Dermis blood vessel endothelial cell (primary cell): ENCODE measurements at regions not wholly inside any gene's neighbourhood (a gene's known extent, or its start where the extent isn't known, plus 50 kb on each side); places are given as distances from the start of the nearest gene placed in this dataset.
A peak's percentile ranks its signal among the peaks of the same experiment; 100 is the strongest.
"Not testable (repeated sequence)": the region's sequence is repeated elsewhere in the genome, so short reads cannot be mapped to it uniquely, and the experiment has no call there.

ENCODE experiments used
- DNase-seq: peaks from one replicate; pipeline ENCODE4 v3.0.0; 2010

DNA sequence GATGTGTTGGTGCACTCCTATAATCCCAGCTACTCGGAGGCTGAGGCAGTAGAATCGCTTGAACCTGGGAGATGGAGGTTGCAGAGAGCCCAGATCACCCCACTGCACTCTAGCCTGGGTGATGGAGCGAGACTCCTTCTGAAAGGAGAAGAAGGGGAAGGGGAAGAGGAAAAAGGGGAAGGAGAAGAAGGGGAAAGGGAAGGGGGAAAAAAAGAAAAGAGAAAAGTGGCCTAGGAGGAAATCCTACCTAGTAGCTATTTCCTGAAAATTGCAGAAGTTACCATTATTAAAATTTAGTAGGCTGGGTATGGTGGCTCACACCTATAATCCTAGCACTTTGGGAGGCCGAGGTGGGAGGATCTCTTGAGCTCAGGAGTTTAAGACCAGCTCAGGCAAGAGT, 67.4 kb downstream of the ARRDC3 start:
- no peak for DNase-seq

- peak; percentile 90 for DNase-seq
Measured at GRCh38 chr5:91313757-91314673, 69.1 kb downstream of the ARRDC3 start.

GRCh38 chr5:91312698-91313097, 70.4 kb downstream of the ARRDC3 start:
- DNase-seq, result peak; percentile 6

DNA sequence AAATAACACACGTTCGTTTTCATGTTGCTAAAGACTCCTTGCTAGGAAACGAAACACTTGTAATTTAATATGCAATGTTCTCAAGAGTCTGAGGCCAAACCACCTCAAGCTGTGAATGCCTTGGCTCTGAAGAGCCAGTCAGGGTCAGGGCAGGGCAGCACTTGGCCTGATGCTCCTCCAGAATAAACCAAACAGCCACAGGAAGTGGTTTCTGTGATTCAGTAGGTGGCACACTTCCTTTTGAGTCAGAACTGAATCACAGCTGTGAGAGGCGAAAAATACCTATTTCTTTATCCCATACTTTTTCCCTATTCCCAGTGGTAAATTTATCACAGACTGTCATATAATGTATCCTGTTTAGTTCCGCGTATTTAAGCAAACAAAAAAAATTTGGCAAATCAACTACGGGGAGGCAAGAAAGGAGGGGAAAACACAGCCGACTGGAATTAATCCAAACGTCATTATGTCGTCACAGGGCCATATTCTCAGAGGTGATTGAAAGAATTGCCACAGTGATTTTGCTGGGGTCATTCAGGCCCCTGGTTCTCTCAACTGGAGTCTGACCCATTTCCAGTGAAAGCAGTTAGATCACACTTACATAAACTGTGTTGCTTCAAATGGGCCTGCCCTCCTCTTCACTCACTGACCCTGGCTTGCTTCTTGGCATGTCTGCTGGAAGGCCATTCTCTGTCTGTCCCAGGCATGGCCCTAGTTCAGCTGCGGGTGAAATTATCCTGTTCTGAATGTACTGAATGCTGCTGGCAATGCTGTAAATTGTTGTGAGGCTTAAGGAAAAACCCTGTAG, 71.2 kb downstream of the ARRDC3 start:
- peak; percentile 96 for DNase-seq

GRCh38 chr5:91311168-91311696, 71.9 kb downstream of the ARRDC3 start:
- DNase-seq, result no peak

DNA sequence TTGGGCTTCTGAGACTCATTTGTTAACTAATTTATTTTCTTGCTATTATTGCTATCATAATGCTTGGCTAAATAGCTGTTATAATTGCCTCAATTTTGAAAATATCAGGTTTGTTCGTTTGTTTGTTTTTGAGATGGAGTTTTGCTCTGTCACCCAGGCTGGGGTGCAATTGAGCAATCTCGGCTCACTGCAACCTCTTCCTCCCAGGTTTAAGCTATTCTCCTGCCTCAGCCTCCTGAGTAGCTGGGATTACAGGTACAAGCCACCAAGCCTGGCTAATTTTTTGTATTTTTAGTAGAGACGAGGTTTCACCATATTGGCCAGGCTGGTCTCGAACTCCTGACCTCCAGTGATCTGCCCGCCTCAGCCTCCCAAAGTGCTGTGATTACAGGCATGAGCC, 75.0 kb downstream of the ARRDC3 start:
- DNase-seq, result not testable (repeated sequence)

- DNase-seq, result no peak
Measured at GRCh38 chr5:91307048-91307447, 76.1 kb downstream of the ARRDC3 start.

DNA sequence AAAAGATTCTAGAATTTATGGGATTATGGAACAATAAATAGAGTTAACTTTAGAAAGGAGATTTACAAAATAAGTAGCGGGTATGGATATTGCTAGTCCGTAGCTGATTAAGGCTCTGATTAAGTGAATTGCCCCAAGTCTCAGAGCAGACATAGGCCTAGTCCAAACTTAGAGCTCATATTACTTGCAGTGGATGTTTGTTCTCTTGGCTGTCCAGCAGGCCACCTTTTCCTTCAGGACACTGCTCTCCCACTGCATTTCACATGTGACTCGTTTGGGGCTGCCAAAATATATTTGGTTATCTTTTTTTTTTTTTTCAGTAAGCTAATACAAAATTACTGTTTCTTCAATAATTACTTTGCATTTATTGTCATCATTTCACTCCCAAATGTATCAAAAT, 76.6 kb downstream of the ARRDC3 start:
- no peak for DNase-seq

DNA sequence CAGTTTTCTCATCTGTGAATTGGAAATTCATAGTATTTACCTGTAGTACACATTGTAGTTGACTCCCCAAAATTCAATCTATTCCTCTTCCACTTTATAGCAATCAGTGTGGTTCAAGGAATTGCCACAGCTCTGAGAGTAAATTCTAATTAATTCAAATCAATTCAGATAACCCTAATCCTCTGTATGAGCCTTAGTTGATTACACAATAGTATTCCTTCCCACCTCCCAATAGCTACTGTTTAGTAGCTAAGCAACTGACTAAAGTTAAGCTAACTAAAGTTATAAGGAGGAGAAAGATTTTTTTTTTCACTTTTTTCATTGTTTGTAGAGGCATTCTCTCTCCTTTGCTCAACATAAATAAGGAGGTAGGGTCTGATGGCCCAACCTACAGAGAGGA, 77.5 kb downstream of the ARRDC3 start:
- no peak for DNase-seq

- DNase-seq, result not testable (repeated sequence)
Measured at GRCh38 chr5:91304015-91304414, 79.1 kb downstream of the ARRDC3 start.

DNA sequence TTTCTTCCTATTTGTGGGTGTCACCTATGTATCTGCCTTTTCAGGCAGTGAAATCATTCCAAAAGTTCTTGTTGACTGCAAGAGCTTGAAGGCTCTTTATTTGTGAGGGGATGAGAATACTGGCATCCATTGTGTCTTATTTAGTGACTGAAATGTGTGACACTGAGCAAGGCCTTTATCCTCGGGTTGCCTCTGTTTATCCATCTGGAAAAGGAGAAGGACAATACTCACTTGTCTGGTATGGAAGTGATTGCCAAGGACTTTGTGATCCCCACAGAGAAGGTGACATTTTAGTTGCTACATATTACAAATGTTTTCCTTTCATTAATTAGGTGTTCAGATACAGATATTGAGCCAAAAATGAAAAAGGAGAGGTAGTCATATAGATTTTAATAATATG, 80.2 kb downstream of the ARRDC3 start:
- DNase-seq, result no peak

GRCh38 chr5:91302305-91302704, 80.8 kb downstream of the ARRDC3 start:
- DNase-seq, result no peak

DNA sequence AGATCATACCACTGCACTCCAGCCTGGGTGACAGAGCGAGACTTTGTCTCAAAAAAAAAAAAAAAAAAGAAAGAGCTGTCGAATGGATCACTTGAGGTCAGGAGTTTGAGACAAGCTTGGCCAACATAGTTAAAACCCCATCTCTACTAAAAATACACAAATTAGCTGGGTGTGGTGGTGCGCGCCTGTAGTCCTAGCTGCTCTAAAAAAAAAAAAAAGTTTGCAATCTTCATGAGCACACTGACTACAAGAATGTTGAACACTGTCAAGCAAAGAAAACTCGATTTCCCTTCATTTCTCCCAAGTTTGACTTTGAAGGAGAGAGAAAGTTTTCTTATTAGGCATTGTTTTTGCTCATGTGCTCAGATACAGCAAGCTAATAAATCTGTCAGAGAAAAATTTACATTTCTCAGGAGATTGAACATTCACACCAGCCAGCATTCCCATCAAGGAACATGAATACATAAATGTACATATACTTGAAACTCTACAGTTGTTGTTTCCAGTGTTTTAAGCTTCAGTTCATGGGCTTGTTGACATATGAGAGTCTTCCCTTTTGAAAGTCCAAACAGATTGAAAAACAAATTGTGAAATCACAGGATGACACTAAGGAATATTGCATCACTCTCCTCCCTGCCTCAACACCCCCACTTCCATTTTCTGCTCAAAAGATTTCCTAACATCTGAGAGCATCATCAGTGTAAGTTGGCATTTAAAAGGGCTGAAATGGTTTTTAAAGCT, 81.8 kb downstream of the ARRDC3 start:
- DNase-seq, result no peak

- no peak for DNase-seq
Measured at GRCh38 chr5:91297994-91298393, 85.1 kb downstream of the ARRDC3 start.

- no peak for DNase-seq
Measured at GRCh38 chr5:91296674-91297143, 86.4 kb downstream of the ARRDC3 start.

DNA sequence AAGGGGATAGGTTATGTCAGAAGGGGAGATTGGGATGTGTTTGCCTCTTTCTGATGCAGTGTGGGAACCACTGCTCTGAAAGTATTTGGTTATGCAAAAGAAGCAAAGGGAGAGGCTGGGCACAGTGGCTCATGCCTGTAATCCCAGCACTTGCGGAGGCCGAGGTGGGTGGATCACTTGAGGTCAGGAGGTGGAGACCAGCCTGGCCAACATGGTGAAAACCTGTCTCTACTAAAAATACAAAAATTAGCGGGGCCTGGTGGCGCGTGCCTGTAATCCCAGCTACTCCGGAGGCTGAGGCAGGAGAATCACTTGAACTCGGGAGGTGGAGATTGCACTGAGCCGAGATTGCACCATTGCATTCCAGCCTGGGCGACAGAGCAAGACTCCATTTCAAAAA, 87.0 kb downstream of the ARRDC3 start:
- not testable (repeated sequence) for DNase-seq

DNA sequence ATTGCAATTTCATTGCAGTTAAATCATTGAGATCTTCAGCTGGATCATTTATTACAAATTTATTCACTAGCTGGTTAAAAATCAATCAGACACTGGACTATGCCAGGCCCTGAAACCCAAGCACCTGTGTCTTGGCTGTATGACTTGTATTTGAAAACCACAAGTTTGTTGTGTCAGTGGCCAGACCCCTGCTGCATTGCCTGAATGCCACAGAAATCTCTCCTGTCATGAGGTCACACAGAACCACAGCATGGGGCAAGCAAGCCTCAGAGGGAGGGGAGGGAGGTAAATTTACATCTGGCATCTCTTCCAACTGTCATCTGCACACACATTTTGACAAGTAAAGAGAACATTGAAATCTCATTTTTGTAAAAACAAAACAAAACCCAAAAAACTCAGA, 90.0 kb downstream of the ARRDC3 start:
- no peak for DNase-seq

- DNase-seq, result no peak
Measured at GRCh38 chr5:91291628-91292569, 91.2 kb downstream of the ARRDC3 start.

DNA sequence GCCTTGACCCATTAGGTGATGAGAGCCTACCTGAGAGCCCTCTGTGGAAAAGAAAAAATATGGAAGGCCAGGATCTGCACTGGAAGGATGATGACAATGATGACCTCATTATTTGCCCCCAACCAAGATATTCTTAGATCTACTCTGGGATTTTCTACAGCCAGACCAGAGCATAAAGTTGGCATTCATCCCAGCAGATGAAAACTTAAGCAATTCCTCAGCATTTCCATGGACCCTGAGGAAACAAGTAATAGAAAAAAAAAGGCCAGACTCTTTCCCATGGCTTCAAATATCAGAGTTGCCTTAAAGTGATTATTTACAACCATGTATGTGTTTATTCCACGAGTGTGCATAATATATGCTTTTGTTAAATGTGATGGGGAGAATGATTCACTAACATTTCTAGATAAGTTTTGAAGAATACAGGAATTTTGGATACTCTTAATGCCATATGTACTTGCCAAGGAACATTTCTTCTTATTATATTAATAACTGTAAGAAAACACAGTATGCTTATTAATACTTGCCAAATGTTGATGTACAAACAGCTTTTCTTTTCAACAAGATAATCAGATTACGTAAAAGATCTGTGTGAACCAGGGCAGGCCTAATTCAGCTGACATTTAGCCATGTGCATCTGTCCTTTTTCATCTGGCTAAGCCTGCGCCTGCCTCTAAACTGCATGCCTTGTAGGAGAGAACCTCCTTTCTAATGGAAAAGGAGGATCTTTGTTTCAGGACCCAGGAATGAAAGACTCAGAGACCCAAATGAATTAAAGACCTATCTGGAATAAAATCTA, 94.8 kb downstream of the ARRDC3 start:
- DNase-seq, result peak; percentile 40

DNA sequence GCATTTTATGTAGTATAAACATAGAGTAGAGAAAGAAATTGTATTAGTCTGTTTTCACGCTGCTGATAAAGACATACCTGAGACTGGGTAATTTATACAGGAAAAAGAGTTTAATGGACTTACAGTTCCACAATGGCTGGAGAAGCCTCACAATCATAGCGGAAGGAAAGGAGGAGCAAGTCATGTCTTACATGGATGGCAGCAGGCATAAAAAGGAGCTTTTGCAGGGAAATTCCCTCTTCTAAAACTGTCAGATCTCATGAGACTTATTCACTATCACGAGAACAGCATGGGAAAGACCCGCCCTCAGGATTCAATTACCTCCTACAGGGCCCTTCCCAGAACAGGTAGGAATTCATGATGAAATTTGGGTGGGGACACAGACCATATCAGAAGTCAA, 98.1 kb downstream of the ARRDC3 start:
- DNase-seq, result not testable (repeated sequence)

GRCh38 chr5:91283899-91284298, 99.2 kb downstream of the ARRDC3 start:
- DNase-seq, result peak; percentile 37
